Erythroblast (primary cell): ENCODE measurements at regions not wholly inside any gene's neighbourhood (a gene's known extent, or its start where the extent isn't known, plus 50 kb on each side); places are given as distances from the start of the nearest gene placed in this dataset.

Source experiments
- GATA1 ChIP-seq: IDR thresholded peaks from 2 replicates; pipeline ENCODE4 v1.6.1; 2011; ENCODE audit warnings: low read depth, mild to moderate bottlenecking, control low read depth, low read length, moderate library complexity
- POLR2A ChIP-seq: IDR thresholded peaks from 2 replicates; pipeline ENCODE4 v1.6.1; 2011; ENCODE audit warnings: mild to moderate bottlenecking, low read length

DNA sequence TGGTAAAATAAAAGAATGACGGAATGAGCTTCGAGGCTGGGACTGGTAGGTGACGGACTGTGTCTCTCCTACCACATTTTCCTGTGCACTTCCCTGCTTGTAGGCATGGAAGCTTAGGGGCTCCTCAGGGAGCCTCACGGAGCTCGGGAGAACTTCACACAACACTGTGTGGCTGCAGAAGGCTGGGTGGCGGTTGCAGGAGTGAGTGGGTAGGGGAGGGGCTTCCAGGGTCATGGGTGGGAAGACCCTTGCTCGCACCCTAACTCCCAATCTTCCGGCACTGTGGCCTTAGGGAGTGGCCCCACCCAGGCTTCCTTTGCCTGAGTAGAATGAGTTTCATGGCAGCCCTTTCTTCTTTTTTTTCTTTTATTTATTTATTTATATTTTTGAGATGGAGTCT is 128.6 kb downstream of the INHBB start:
- TF ChIP-seq GATA1 = no peak
- no peak for TF ChIP-seq POLR2A
